H1 (cell line): ENCODE measurements at regions not wholly inside any gene's neighbourhood (a gene's known extent, or its start where the extent isn't known, plus 50 kb on each side); places are given as distances from the start of the nearest gene placed in this dataset.

Experiments
- CEBPB ChIP-seq: IDR thresholded peaks from 2 replicates; pipeline ENCODE4 v1.6.1; 2012; ENCODE audit warnings: low read depth, low read length
- KDM4A ChIP-seq: IDR thresholded peaks from one replicate; pipeline ENCODE4 v1.7.1; 2012; ENCODE audit warnings: low read depth, mild to moderate bottlenecking, moderate library complexity, low read length, inconsistent platforms; ENCODE audit not compliant: severe bottlenecking
- POU5F1 ChIP-seq: IDR thresholded peaks from 2 replicates; pipeline ENCODE4 v1.6.1; 2011; ENCODE audit warnings: low read depth, mild to moderate bottlenecking, low read length, moderate library complexity

DNA sequence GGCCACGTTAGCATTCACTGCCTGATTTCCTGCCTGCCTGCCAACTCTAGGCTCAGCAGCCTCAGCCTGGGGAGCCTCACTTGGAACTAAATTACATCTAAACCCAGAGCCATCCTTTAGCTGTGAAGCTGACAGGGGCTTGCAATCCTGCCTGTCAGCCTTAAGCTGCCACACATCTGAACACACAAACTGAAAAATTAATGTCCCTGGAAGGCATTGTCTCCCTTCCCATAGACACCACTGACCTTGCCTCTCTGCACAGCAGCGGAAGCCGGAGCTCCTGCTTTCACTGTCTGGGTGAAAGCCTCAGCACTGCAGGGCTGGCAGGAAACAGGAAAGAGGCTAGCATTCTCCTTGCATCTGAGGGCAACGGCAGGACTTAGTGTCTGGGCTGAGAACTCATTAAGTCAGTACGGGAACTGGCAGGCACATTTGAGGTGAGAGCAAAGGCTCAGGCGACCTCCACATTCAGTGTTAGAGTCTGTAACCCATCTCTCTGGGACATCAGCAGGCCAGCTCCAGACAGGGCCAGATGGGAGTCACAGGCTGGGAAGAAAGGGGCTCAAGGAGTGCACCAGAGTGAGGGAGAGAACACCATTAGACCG lies 452.4 kb upstream of the C16orf82 start (continued):
- TF ChIP-seq KDM4A (no peak), POU5F1 (no peak), CEBPB (no peak)
